DND-41 (cell line): ENCODE measurements at regions not wholly inside any gene's neighbourhood (a gene's known extent, or its start where the extent isn't known, plus 50 kb on each side); places are given as distances from the start of the nearest gene placed in this dataset.

ENCODE experiments used
- ATAC-seq: fragments of 200-7000 bp; cut with Tn5 transposase; 3 replicates; pipeline ENCODE4 v1.9.1; 2021; ENCODE audit warnings: low read depth; ENCODE audit not compliant: insufficient read depth
- DNase-seq: peaks from one replicate; pipeline ENCODE4 v3.0.0-alpha.2; 2020
- H2AFZ ChIP-seq: 2 replicates; pipeline ENCODE4 v1.6.0; 2012; ENCODE audit warnings: low read depth, low read length
- H3K27ac ChIP-seq: 2 replicates; pipeline ENCODE4 v1.5.1; 2012; ENCODE audit warnings: low read length, inconsistent platforms
- H3K27me3 ChIP-seq: fragments of 200-600 bp; sonication (generic); 2 replicates; pipeline ENCODE4 v1.6.0; 2012; ENCODE audit warnings: low read length, mild to moderate bottlenecking, inconsistent platforms; ENCODE audit not compliant: insufficient read depth, poor library complexity
- H3K36me3 ChIP-seq: 2 replicates; pipeline ENCODE4 v1.5.1; 2012; ENCODE audit warnings: low read length, inconsistent platforms; ENCODE audit not compliant: insufficient read depth
- H3K4me1 ChIP-seq: 2 replicates; pipeline ENCODE4 v1.5.1; 2012; ENCODE audit warnings: mild to moderate bottlenecking, low read length; ENCODE audit not compliant: insufficient read depth
- H3K4me2 ChIP-seq: 2 replicates; pipeline ENCODE4 v1.6.0; 2012; ENCODE audit warnings: mild to moderate bottlenecking, moderate library complexity, low read length, inconsistent platforms; ENCODE audit not compliant: insufficient read depth
- H3K4me3 ChIP-seq, 2 experiments: fragments of 200-600 bp in 1 of 2; shearing (Covaris generic) in 1 of 2; 2 replicates each; pipeline ENCODE4 v1.5.1; 2012 to 2016; ENCODE audit warnings: inconsistent platforms in 2 of 2, low read length in 2 of 2, mild to moderate bottlenecking in 2 of 2, low read depth in 1 of 2, moderate library complexity in 1 of 2
- H3K79me2 ChIP-seq: 2 replicates; pipeline ENCODE4 v1.6.0; 2012; ENCODE audit warnings: low read length, inconsistent platforms; ENCODE audit not compliant: insufficient read depth
- H3K9ac ChIP-seq: 2 replicates; pipeline ENCODE4 v1.6.0; 2012; ENCODE audit warnings: low read depth, mild to moderate bottlenecking, inconsistent platforms, low read length, moderate library complexity
- H3K9me3 ChIP-seq: 2 replicates; pipeline ENCODE4 v1.5.1; 2012; ENCODE audit warnings: low read length, moderate library complexity, mild to moderate bottlenecking, inconsistent platforms; ENCODE audit not compliant: insufficient read depth, severe bottlenecking
- H4K20me1 ChIP-seq: 2 replicates; pipeline ENCODE4 v1.6.0; 2012; ENCODE audit warnings: low read length; ENCODE audit not compliant: insufficient read depth
- EZH2 ChIP-seq: IDR thresholded peaks from 3 replicates; pipeline ENCODE4 v1.6.1; 2012; ENCODE audit warnings: borderline replicate concordance, low read depth, mild to moderate bottlenecking, moderate library complexity, low read length, inconsistent platforms; ENCODE audit not compliant: severe bottlenecking
- TF ChIP-seq, protein P1 (sequence below): IDR thresholded peaks from 2 replicates; pipeline ENCODE4 v1.5.1; 2012; ENCODE audit warnings: borderline replicate concordance, low read length, moderate library complexity, mild to moderate bottlenecking; ENCODE audit not compliant: poor library complexity, severe bottlenecking; ENCODE audit errors: extremely low read depth

DNA sequence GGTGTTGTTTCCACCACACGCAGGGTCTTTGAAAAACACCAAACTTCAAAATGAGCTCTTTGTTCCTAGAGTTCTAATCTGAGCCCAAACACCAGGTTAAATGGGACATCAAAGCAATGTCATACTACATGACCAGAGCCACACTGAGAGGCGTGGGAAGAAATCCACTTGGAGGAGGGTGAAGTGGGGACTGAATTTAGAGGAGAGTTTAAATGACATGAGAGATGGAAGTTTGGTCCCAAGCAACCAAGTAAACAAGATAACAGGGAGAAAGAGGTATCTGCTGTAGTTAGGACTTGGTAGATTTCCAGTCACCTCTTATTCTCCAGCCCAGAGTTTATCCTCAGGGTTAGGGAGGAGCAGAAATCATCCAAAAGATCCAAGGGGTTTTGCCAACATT, 290.9 kb upstream of the FAM78B start:
- Histone ChIP-seq H4K20me1 (no peaks in the 10 kb centered on the region), H3K9ac (no peak overlapping the region), H2AFZ (no peak overlapping the region), H3K27me3 (no peaks in the 10 kb centered on the region), H3K27ac (no peak overlapping the region), H3K9me3 (no peaks in the 10 kb centered on the region), H3K4me3 (no peak overlapping the region), H3K36me3 (no peaks in the 10 kb centered on the region), H3K4me2 (no peak overlapping the region), H3K4me1 (no peaks in the 10 kb centered on the region), H3K79me2 (no peaks in the 10 kb centered on the region)
- no peak for TF ChIP-seq EZH2
- TF ChIP-seq, protein P1, sequence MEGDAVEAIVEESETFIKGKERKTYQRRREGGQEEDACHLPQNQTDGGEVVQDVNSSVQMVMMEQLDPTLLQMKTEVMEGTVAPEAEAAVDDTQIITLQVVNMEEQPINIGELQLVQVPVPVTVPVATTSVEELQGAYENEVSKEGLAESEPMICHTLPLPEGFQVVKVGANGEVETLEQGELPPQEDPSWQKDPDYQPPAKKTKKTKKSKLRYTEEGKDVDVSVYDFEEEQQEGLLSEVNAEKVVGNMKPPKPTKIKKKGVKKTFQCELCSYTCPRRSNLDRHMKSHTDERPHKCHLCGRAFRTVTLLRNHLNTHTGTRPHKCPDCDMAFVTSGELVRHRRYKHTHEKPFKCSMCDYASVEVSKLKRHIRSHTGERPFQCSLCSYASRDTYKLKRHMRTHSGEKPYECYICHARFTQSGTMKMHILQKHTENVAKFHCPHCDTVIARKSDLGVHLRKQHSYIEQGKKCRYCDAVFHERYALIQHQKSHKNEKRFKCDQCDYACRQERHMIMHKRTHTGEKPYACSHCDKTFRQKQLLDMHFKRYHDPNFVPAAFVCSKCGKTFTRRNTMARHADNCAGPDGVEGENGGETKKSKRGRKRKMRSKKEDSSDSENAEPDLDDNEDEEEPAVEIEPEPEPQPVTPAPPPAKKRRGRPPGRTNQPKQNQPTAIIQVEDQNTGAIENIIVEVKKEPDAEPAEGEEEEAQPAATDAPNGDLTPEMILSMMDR = no peak
- DNase-seq (no peak), ATAC-seq (no peak)

DNA sequence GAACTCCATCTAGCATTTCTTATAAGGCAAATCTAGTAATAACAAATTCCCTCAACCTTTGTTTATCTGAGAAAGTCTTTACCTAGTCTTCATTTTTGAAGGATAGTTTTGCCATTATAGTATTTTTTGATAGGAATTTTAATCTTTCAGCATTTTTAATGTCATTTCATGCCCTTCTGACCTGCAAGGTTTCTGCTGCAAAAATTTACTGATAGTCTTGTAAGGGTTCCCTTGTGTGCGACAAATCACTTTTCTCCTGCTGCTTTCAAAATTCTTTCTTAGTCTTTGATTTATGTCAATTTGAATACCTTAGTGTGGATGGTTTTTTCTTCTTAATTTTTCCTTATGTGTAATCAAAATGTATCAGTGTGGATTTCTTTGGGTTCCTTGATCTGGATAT, 297.5 kb upstream of the FAM78B start:
- TF ChIP-seq EZH2 = no peak
- TF ChIP-seq, protein P1 = no peak
- Histone ChIP-seq H3K79me2 (no peaks in the 10 kb centered on the region), H3K4me3 (no peak overlapping the region), H3K4me1 (no peaks in the 10 kb centered on the region), H3K27me3 (peaks cover 5% of the 10 kb centered on the region), H3K4me2 (no peak overlapping the region), H3K9me3 (no peaks in the 10 kb centered on the region), H3K36me3 (no peaks in the 10 kb centered on the region), H4K20me1 (no peaks in the 10 kb centered on the region), H3K27ac (no peak overlapping the region), H2AFZ (no peak overlapping the region), H3K9ac (no peak overlapping the region)
- ATAC-seq = no peak
- DNase-seq = no peak

DNA sequence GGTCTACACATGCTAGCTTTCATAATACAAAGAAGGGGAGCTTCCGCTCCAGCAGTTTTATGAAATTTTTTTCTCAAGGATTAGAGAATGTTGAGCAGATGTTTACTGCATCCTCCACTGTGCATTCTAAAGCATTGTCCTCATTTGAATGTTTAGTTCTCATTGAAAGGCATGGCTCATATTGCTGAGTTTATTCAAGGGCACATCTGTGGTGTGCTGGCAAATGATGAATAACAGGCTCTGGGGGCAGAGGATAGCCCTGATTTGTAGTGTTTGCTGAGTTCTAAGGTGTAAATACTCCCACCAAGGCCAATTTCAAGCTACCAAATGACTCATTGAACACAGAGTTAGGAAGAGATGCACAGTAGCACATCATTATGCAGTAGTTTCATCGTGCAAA, 303.2 kb upstream of the FAM78B start:
- Histone ChIP-seq H3K4me1 (no peaks in the 10 kb centered on the region), H3K36me3 (no peaks in the 10 kb centered on the region), H4K20me1 (no peaks in the 10 kb centered on the region), H2AFZ (no peak overlapping the region), H3K4me2 (no peak overlapping the region), H3K27ac (no peak overlapping the region), H3K4me3 (no peak overlapping the region), H3K79me2 (no peaks in the 10 kb centered on the region), H3K9me3 (no peaks in the 10 kb centered on the region), H3K27me3 (peaks cover 14% of the 10 kb centered on the region), H3K9ac (no peak overlapping the region)
- ATAC-seq (no peak), DNase-seq (no peak)
- no peak for TF ChIP-seq EZH2
- TF ChIP-seq, protein P1 = no peak

DNA sequence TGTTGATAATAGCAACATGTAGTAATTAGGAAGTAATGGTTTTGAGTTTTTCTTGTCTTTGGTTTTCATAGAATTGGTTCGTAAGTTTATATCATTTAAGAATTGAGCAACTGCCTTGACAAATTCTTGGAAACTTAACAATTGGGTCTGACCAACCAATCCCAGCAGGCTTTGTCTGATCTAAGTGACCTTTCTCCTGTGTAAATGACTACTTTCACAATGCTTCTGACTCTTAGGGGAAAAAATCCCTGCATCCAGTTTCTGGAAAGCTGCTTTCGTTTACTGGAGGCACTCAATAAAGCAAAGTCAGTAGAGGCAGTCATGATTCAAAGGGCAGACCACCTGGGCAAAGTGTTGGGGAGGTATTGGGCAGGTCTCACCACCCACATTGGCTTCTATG, 303.6 kb upstream of the FAM78B start:
- ATAC-seq (no peak), DNase-seq (no peak)
- H3K4me3 ChIP-seq = no peak overlapping the region
- H3K36me3 ChIP-seq = no peaks in the 10 kb centered on the region
- no peak overlapping the region for H3K4me2 ChIP-seq
- H2AFZ ChIP-seq = no peak overlapping the region
- no peak for TF ChIP-seq EZH2
- TF ChIP-seq, protein P1 = no peak
- H4K20me1 ChIP-seq = no peaks in the 10 kb centered on the region
- no peaks in the 10 kb centered on the region for H3K79me2 ChIP-seq
- no peaks in the 10 kb centered on the region for H3K4me1 ChIP-seq
- H3K9ac ChIP-seq = no peak overlapping the region
- H3K27ac ChIP-seq = no peak overlapping the region
- peaks cover 14% of the 10 kb centered on the region for H3K27me3 ChIP-seq
- H3K9me3 ChIP-seq = no peaks in the 10 kb centered on the region
